ENCODE measurements at regions not wholly inside any gene's neighbourhood (a gene's known extent, or its start where the extent isn't known, plus 50 kb on each side); places are given as distances from the start of the nearest gene placed in this dataset.

DNA sequence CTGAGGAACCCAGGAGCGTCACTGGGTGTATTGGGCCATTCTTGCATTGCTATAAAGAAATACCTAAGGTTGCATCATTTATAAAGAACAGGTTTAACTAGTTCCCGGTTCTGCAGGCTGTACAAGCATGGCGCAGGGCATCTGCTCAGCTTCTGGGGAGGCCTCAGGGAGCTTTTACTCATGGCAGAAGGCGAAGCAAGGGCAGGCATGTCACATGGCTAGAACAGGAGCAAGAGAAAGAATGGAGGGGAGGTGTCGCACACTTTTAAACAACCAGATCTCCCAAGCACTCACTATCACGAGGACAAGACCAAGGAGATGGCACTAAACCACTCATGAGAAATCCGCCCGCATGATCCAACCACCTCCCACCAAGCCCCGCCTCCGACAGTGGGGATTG, 65.2 kb downstream of the PSMG1 start:
- TF ChIP-seq POLR2AphosphoS5 (IDR thresholded peaks at IDR 0.05; ENCODE audit: low read depth), result no peak
- TF ChIP-seq, protein P1, sequence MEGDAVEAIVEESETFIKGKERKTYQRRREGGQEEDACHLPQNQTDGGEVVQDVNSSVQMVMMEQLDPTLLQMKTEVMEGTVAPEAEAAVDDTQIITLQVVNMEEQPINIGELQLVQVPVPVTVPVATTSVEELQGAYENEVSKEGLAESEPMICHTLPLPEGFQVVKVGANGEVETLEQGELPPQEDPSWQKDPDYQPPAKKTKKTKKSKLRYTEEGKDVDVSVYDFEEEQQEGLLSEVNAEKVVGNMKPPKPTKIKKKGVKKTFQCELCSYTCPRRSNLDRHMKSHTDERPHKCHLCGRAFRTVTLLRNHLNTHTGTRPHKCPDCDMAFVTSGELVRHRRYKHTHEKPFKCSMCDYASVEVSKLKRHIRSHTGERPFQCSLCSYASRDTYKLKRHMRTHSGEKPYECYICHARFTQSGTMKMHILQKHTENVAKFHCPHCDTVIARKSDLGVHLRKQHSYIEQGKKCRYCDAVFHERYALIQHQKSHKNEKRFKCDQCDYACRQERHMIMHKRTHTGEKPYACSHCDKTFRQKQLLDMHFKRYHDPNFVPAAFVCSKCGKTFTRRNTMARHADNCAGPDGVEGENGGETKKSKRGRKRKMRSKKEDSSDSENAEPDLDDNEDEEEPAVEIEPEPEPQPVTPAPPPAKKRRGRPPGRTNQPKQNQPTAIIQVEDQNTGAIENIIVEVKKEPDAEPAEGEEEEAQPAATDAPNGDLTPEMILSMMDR (conservative IDR thresholded peaks at IDR 0.05; ENCODE audit: low read depth in 2 of 2), result no peak
- no peak for TF ChIP-seq STAT1 (IDR thresholded peaks at IDR 0.05; ENCODE audit: unreplicated experiment)
- TF ChIP-seq EZH2 (IDR thresholded peaks at IDR 0.05; ENCODE audit: low read depth, unreplicated experiment), result no peak
